HG03521 (cell line): ENCODE measurements at regions not wholly inside any gene's neighbourhood (a gene's known extent, or its start where the extent isn't known, plus 50 kb on each side); places are given as distances from the start of the nearest gene placed in this dataset.

ENCODE experiments used
- ATAC-seq: cut with Tn5 transposase; IDR thresholded peaks from one replicate; pipeline ENCODE4 v1.9.1; 2021; ENCODE audit warnings: mild to moderate bottlenecking, moderate library complexity; ENCODE audit not compliant: unreplicated experiment

- ATAC-seq = no peak
Measured at GRCh38 chr1:187624812-187625545, 796.2 kb downstream of the PLA2G4A start.

- ATAC-seq = no peak
Measured at GRCh38 chr1:187626056-187626455, 797.3 kb downstream of the PLA2G4A start.

GRCh38 chr1:187627516-187627915 lies 798.8 kb downstream of the PLA2G4A start:
- no peak for ATAC-seq

GRCh38 chr1:187629075-187629474 lies 800.3 kb downstream of the PLA2G4A start:
- no peak for ATAC-seq

DNA sequence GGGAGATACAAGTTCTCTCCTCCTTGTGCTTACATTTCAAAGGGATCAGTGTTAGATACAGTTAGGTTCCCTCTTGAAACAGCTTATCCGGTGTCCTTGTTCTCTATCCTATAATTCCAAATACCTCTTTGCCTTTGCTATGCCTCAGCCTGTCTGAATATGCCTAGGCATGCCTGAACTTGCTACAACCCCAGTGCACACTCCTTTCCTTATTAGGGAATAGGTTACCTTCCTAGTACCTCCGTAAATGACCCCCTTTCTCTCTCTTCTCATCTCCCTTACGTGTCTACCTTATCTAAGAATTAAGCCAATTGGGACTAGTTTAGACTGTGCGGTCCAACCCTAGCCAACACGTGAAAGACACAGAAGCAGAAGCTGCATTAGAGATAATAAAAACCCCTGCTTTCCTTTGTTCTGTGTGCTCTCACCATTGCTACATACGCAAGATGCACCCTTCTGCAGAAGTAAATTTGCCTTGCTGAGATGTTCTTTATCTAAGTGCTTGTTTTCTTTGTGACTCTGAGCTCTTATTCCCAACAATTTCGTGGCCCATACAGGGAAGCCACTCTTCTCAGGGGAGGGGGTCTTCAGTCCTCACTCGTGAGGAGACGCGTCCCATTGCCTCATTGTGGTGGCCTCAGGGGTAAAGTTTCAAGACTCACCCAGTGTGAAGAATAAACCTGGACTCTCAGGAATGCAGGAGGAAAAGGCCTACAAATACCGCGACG lies 802.1 kb downstream of the PLA2G4A start:
- no peak for ATAC-seq

- no peak for ATAC-seq
Measured at GRCh38 chr1:187631381-187631675, 802.6 kb downstream of the PLA2G4A start.

GRCh38 chr1:187631984-187632383 lies 803.2 kb downstream of the PLA2G4A start:
- no peak for ATAC-seq

GRCh38 chr1:187634940-187635339 lies 806.2 kb downstream of the PLA2G4A start:
- ATAC-seq = no peak

DNA sequence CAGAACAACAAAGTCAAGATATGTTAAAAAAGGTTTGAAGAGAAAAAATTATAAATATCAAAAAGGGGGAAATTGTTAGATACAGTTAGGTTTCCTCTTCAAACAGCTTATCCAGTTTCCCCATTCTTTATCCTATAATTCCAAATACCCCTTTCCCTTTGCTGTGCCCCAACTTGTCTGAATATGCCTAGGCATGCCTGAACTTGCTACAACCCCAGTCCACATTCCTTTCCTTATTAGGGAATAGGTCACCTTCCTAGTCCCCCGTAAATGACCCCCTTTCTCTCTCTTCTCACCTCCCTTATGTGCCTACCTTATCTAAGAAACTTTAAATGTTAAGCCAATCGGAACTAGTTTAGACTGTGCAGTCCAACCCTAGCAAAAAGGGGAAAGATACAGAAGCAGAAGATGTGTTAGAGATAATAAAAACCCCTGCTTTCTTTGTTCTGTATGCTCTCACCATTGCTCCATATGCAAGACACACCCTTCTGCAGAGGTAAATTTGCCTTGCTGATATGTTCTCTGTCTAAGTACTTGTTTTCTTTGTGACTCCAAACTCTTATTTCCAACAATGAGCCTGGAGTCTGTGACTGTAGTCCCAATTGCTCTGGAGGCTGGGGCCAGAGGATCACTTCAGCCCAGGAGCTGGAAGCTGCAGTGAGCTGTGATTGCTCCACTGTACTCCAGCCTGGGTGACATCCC lies 810.1 kb downstream of the PLA2G4A start:
- no peak for ATAC-seq

GRCh38 chr1:187641015-187641414 lies 812.3 kb downstream of the PLA2G4A start:
- no peak for ATAC-seq

DNA sequence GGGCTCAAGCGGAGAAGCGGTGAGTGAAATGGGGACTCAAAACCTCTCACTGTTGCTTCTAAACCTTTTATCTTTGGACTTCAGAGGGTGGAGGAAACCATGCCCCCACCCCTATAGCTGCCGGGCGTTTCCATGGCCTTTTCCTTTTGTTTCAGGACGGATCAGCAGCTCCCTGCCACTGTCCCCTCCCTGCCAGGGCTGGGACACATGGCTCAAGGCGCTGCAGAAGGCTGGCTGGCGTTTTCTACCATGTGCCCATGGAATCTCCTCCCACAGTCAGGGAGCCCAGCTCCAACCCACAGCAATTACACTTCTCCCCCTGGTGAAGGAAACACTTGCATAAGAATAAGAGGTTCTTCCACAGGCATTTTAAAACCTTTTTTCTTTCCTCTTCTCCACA lies 812.7 kb downstream of the PLA2G4A start:
- no peak for ATAC-seq

- no peak for ATAC-seq
Measured at GRCh38 chr1:187641907-187642306, 813.2 kb downstream of the PLA2G4A start.

DNA sequence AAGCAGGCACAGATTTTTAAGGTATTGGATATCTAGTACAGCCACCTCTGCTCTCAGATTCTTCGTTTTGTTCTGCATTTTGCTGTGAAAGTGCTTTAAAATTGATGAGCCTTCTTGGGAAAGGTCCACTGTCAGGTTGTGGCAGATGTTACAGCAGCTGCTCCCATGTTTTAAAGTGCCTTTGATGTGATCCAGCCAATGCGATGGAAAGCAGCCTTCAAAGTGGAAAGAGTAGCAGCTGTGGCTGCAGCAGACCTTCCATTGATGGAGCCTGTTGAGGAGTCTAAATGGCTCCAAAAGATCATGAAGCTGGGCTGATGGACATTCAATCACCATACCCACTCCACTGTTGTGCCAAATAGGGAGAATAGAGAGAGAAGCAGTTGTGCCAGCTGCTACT lies 816.9 kb downstream of the PLA2G4A start:
- ATAC-seq = no peak

GRCh38 chr1:187646536-187647107 lies 817.9 kb downstream of the PLA2G4A start:
- ATAC-seq = no peak

- ATAC-seq = no peak
Measured at GRCh38 chr1:187648091-187648490, 819.3 kb downstream of the PLA2G4A start.

GRCh38 chr1:187654635-187655034 lies 825.9 kb downstream of the PLA2G4A start:
- ATAC-seq = no peak

DNA sequence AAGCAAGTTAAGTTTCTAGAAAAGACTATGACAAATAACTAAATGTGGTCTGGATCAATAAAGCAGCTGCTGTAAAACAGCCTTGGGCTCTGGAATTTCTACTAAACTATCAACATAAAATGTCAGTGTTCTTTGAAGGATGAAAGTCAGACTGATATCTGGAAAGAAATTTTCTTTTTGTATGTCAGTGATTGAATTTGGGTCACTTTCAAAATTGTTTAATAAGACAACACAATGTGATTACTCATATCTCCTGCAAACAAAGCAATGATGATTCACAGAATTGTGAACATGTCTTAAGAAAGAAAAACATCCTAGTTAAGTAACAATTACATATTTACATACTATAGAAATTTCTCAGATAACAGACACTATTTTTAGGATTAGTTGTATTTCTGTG lies 826.4 kb downstream of the PLA2G4A start:
- no peak for ATAC-seq

GRCh38 chr1:187665483-187665882 lies 836.7 kb downstream of the PLA2G4A start:
- ATAC-seq = no peak

DNA sequence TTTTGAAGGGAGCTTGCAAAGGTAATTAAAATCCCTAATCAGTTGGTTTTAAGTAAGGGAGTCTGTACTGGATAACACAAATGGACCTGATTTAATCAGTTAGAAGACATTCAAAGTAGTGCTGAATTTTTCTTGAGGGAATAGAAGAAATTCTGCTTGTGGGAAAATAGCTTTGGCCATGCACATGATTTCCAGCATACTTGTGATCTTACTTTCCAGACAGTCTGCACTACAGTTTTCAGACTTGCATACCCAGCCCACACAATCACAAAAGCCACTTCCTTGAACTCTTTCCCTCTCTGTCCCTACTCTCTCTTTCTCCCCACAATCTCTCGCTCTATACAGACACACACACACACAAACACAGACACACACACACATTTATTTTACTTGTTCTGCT lies 852.1 kb downstream of the PLA2G4A start:
- no peak for ATAC-seq

DNA sequence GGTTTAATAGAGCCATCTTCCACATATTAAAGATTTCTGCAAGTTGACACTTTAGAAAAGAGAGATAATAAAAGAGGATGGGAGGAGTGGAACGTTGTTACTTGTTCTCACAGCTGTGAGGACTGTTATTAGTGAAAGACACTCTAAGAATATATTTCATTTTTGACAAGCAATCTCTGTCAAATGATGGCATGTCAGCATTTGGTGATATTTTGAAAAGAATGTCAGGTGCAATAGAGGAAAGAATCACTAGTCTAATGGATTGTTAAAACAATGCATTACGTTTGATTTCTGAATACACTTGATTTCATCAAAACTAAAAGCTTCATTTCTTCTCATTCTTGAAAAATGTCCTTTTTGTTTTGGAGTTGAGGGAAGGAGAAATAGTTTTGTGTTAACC lies 853.4 kb downstream of the PLA2G4A start:
- no peak for ATAC-seq

DNA sequence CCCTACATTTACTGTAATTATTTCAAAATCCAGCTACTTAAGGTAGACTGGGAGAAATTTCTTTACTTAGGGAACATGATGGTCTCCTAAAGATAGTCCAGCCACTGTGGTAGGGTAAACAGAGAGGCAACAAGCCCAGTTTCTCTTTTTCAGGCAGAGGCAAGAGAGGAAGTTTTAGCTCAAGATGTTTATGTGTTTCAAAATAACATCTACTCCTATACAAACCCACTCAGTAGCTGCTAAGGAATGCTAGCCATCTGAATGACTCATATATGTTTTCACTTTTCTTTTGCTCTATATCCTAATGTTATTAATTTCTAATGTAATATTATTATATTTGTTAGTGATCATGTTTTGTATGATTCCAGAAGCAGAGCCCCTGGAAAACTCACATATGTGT lies 856.6 kb downstream of the PLA2G4A start:
- no peak for ATAC-seq

DNA sequence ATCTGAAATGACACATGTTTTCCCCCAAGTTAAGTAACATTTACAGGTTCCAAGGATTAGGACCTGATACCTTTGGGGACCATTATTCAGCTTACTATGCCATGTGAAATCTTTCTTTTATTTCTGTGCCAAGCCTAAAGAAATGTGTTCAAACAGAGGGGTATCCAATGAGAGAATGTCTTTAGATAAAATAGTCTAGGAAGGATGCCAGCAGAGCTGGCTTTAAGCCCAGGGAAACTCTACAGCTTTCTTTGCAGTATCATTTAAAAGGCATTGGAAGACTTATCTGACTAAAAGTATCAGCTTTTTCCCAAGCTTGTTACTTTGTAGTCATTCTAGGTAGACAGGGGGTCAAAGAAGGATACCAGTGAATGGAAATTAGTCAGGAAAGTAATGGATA lies 860.4 kb downstream of the PLA2G4A start:
- ATAC-seq = no peak
